IPS-15b (cell line): ENCODE measurements at regions not wholly inside any gene's neighbourhood (a gene's known extent, or its start where the extent isn't known, plus 50 kb on each side); places are given as distances from the start of the nearest gene placed in this dataset.

Experiments used
- H3K27me3 ChIP-seq: one replicate; pipeline ENCODE4 v1.6.1; 2013; ENCODE audit warnings: low read length; ENCODE audit not compliant: control insufficient read depth, insufficient read depth
- H3K36me3 ChIP-seq: one replicate; pipeline ENCODE4 v1.6.1; 2013; ENCODE audit warnings: low read length; ENCODE audit not compliant: control insufficient read depth, insufficient read depth
- H3K4me1 ChIP-seq: one replicate; pipeline ENCODE4 v1.6.1; 2013; ENCODE audit warnings: mild to moderate bottlenecking, low read length; ENCODE audit not compliant: control insufficient read depth, insufficient read depth
- H3K4me3 ChIP-seq: one replicate; pipeline ENCODE4 v1.5.1; 2013; ENCODE audit warnings: low read depth, low read length
- H3K9ac ChIP-seq: one replicate; pipeline ENCODE4 v1.6.1; 2013; ENCODE audit warnings: low read depth, mild to moderate bottlenecking, low read length
- H3K9me3 ChIP-seq: one replicate; pipeline ENCODE4 v1.6.1; 2013; ENCODE audit warnings: mild to moderate bottlenecking, low read length; ENCODE audit not compliant: control insufficient read depth, insufficient read depth

DNA sequence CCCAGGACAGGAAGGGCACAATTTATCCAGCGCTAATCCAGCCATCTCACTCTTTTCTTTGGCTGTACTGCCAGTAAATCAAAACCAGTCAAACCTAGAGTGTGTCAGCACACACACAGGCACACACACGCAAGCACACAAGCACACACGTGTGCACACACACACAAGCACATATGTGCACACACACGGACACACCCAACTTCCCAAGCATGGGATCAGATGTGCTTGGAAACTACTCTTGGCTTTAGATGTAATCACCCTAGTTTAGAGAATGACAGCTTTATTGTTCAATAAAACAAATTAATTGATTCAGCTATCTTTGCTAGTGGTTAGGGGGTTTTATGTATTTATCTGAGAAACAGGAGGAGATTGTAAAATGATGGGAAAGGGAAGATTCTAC lies 615.0 kb upstream of the MKI67 start:
- Histone ChIP-seq H3K9ac (no peak overlapping the region), H3K4me1 (no peaks in the 10 kb centered on the region), H3K27me3 (no peaks in the 10 kb centered on the region), H3K9me3 (no peaks in the 10 kb centered on the region), H3K4me3 (no peak overlapping the region), H3K36me3 (no peaks in the 10 kb centered on the region)

GRCh38 chr10:128741680-128742079 lies 615.5 kb upstream of the MKI67 start:
- Histone ChIP-seq H3K9ac (no peak overlapping the region), H3K9me3 (no peaks in the 10 kb centered on the region), H3K36me3 (no peaks in the 10 kb centered on the region), H3K4me1 (no peaks in the 10 kb centered on the region), H3K4me3 (no peak overlapping the region), H3K27me3 (no peaks in the 10 kb centered on the region)

DNA sequence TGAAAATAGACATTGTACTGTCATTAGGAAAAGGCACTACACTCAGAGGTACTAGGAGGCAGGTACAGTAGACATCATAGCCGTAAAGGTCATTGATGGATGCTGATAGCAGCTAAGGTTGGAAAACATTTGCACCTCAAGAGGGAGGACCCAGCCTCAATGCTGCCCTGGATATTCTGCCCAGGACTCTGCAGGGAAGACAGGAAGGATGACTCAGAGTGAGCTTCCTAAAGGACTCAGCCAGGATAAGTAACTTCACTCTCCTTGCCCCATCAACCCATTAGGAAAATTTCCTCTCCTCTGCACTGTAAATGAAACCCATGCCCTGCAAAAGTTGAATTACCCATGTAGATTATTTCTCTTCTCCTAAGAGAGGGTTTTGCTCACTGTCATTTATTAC lies 617.9 kb upstream of the MKI67 start:
- Histone ChIP-seq H3K9ac (no peak overlapping the region), H3K4me3 (no peak overlapping the region), H3K4me1 (no peaks in the 10 kb centered on the region), H3K9me3 (no peaks in the 10 kb centered on the region), H3K27me3 (no peaks in the 10 kb centered on the region), H3K36me3 (no peaks in the 10 kb centered on the region)

- Histone ChIP-seq H3K4me3 (no peak overlapping the region), H3K9me3 (no peaks in the 10 kb centered on the region), H3K4me1 (no peaks in the 10 kb centered on the region), H3K27me3 (no peaks in the 10 kb centered on the region), H3K36me3 (no peaks in the 10 kb centered on the region), H3K9ac (no peak overlapping the region)
These were observed 618.6 kb upstream of the MKI67 start for GRCh38 chr10:128744811-128745305.

DNA sequence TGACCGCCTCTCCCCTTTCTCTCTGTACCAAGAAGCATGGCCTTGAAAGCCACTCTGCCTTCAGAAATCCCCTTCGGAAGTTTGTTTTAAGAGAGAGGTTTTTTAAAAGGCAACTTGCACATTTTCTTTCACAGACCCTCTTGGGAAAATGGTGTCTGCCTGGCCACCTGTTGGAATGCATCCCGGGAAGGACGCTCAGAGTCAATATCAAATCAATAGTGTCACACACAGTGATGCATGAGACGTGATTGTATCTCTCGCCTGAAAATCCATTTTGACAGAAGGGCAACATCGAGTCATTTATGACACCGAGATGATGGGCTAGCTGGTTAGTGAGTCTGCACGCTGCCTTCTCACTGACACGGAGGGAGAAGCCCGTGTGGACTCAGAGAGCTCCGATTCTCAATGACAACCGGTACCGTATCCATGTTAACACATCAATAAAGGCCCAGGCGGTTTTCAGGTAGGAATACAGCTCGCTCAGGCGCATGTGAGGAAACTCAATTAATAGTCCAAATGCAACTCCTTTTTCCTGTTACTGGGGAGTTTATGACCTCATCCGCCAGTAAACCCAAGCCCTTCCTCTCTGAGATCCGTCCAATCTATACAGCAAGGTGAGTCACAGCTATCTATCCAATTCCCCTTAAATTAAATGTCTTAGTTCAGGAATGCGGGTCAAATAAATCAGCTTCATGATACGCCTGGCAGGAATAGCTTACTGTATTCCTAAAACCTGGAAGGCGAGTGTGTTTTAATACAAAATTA lies 621.5 kb upstream of the MKI67 start:
- Histone ChIP-seq H3K27me3 (no peaks in the 10 kb centered on the region), H3K4me1 (no peaks in the 10 kb centered on the region), H3K9ac (no peak overlapping the region)

GRCh38 chr10:128751284-128751683 lies 625.1 kb upstream of the MKI67 start:
- no peaks in the 10 kb centered on the region for H3K27me3 ChIP-seq
- no peaks in the 10 kb centered on the region for H3K4me1 ChIP-seq
- no peaks in the 10 kb centered on the region for H3K9me3 ChIP-seq
- no peak overlapping the region for H3K4me3 ChIP-seq
- no peak overlapping the region for H3K9ac ChIP-seq
- H3K36me3 ChIP-seq, result no peaks in the 10 kb centered on the region

More for the DNA sequence above, 621.5 kb upstream of the MKI67 start:
- H3K36me3 ChIP-seq, result no peaks in the 10 kb centered on the region
- H3K9me3 ChIP-seq, result no peaks in the 10 kb centered on the region
- H3K4me3 ChIP-seq, result no peak overlapping the region

- Histone ChIP-seq H3K4me3 (no peak overlapping the region), H3K36me3 (no peaks in the 10 kb centered on the region), H3K27me3 (no peaks in the 10 kb centered on the region), H3K9me3 (no peaks in the 10 kb centered on the region), H3K9ac (no peak overlapping the region), H3K4me1 (no peaks in the 10 kb centered on the region)
These were observed 625.6 kb upstream of the MKI67 start for GRCh38 chr10:128751851-128752250.

DNA sequence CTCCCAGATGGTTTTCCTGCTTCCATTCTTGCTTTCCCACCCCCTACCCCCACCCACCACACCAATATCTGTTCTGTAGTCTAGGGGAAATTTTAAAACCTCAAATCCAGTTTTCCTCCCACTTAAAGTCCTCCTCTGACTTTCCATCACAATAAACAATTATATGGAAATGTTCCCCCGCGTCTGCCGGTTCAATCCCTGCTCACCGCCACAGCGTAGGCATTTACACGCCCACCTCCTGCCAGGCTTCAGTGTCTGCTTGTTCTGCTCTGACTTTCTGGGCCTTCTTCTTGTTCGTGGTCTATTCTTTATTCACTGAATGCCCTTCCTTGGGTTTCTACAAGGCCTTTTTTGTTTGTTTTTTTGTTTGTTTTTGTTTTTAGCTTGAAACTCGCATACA lies 633.0 kb upstream of the MKI67 start:
- Histone ChIP-seq H3K9ac (no peak overlapping the region), H3K4me3 (no peak overlapping the region), H3K27me3 (no peaks in the 10 kb centered on the region), H3K9me3 (no peaks in the 10 kb centered on the region), H3K4me1 (no peaks in the 10 kb centered on the region), H3K36me3 (no peaks in the 10 kb centered on the region)

DNA sequence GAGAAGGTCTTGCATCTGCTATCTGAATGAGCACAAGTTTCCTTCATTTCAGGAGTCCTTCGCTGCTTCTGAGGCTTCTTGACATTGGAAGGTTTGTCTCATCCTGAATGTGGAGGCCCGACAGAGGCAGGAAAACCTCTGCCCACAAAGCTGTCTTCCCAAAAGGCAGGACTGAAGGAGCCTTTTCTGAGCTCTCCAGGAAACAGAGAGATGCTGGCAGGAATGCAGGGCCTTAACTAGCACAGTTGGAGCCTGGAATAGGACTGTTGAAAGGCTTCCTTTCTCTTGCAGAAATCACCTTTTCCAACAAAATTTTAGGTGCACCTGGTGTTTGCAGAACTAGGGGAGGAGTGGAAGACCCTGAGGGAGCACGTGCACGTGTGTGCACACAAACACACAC lies 637.4 kb upstream of the MKI67 start:
- Histone ChIP-seq H3K4me1 (no peaks in the 10 kb centered on the region), H3K27me3 (no peaks in the 10 kb centered on the region), H3K36me3 (no peaks in the 10 kb centered on the region), H3K4me3 (no peak overlapping the region), H3K9ac (no peak overlapping the region), H3K9me3 (no peaks in the 10 kb centered on the region)

DNA sequence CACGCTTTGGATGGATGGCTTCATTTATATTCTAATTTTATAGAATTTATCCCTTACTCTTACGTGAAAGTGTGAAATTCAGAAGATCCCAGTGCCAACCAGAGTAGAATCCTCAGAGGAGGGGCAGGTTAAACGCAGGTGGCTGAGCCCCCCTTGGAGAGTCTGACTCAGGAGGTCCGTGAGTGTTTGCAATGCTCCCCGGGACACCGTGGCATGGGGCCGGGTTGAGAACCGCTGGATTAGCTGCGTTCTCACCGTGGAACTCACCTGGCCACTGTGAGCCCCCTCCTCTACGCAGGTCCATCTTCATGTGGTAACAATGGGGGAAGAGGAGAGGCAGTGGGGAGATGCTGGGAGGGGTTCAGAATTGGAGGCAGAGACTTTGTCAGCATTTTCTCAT lies 638.0 kb upstream of the MKI67 start:
- no peak overlapping the region for H3K4me3 ChIP-seq
- no peaks in the 10 kb centered on the region for H3K27me3 ChIP-seq
- H3K4me1 ChIP-seq, result no peaks in the 10 kb centered on the region
- H3K9ac ChIP-seq, result no peak overlapping the region
- no peaks in the 10 kb centered on the region for H3K36me3 ChIP-seq
- no peaks in the 10 kb centered on the region for H3K9me3 ChIP-seq

- H3K9me3 ChIP-seq, result no peaks in the 10 kb centered on the region
These were observed 640.7 kb upstream of the MKI67 start for GRCh38 chr10:128766915-128767314.

GRCh38 chr10:128774979-128775378 lies 648.8 kb upstream of the MKI67 start:
- Histone ChIP-seq H3K9ac (no peak overlapping the region), H3K36me3 (no peaks in the 10 kb centered on the region), H3K4me3 (no peak overlapping the region), H3K27me3 (no peaks in the 10 kb centered on the region), H3K4me1 (peaks cover 2% of the 10 kb centered on the region), H3K9me3 (no peaks in the 10 kb centered on the region)

More at GRCh38 chr10:128766915-128767314, 640.7 kb upstream of the MKI67 start:
- Histone ChIP-seq H3K4me1 (no peaks in the 10 kb centered on the region), H3K4me3 (no peak overlapping the region), H3K36me3 (no peaks in the 10 kb centered on the region), H3K27me3 (no peaks in the 10 kb centered on the region), H3K9ac (no peak overlapping the region)
